HepG2 (cell line): ENCODE measurements at regions not wholly inside any gene's neighbourhood (a gene's known extent, or its start where the extent isn't known, plus 50 kb on each side); places are given as distances from the start of the nearest gene placed in this dataset.

Experiments used
- ATAC-seq: fragments of 200-7000 bp; cut with Tn5 transposase; 3 replicates; pipeline ENCODE4 v1.9.1; 2020; ENCODE audit warnings: mild to moderate bottlenecking, moderate library complexity
- BruUV-seq: library from RNA; stranded (reverse); fragments of 400-500 nt; replicated peaks from 2 replicates; lab custom pipeline; 2021; lab: Mats Ljungman, UMichigan
- CTCF ChIA-PET: fragments of 300-600 bp; formaldehyde crosslinking; extraction: SDS; loops from one replicate; lab custom pipeline; 2021; ENCODE audit warnings: low total read pairs, inconsistent platforms, low intra/inter-chr PET ratio; lab: Yijun Ruan, JAX
- POLR2A ChIA-PET: fragments of 350-600 bp; sonication (Branson Sonifier 250); formaldehyde crosslinking; loops from one replicate; lab custom pipeline; 2020; ENCODE audit warnings: antibody characterized with exemption, inconsistent platforms; lab: Yijun Ruan, JAX
- DNase-seq: peaks from one replicate; pipeline ENCODE4 v3.0.0-alpha.2; 2015; ENCODE audit warnings: low spot score
- FAIRE-seq: peaks from 3 replicates; lab custom pipeline; 2011; peaks lifted over from hg19 to GRCh38; lab: Jason Lieb, UNC
- H2AFZ ChIP-seq: one replicate; pipeline ENCODE4 v1.6.1; 2011; ENCODE audit warnings: low read length, inconsistent platforms
- H3K27ac ChIP-seq: fragments of 300-600 bp; 3 replicates; pipeline ENCODE4 v1.8.0; 2011; ENCODE audit warnings: mixed run types, mild to moderate bottlenecking, mixed read lengths, low read length, inconsistent platforms; ENCODE audit not compliant: insufficient read depth; ENCODE audit errors: extremely low read length
- H3K27me3 ChIP-seq, 2 experiments: fragments of 200-600 bp in 1 of 2; 2 replicates in 1 of 2; 3 replicates in 1 of 2; pipeline versions ENCODE4 v1.6.0 to v1.8.0; 2011; ENCODE audit warnings: low read length in 2 of 2, mild to moderate bottlenecking in 2 of 2, moderate library complexity in 2 of 2, inconsistent platforms in 1 of 2; ENCODE audit not compliant: insufficient read depth in 2 of 2, control insufficient read depth in 1 of 2
- H3K36me3 ChIP-seq, 2 experiments: fragments of 200-600 bp in 1 of 2; replicated peaks in 1 of 2; 2 replicates in 1 of 2; 3 replicates in 1 of 2; pipeline versions ENCODE4 v1.5.1 to v1.8.0; 2011; ENCODE audit warnings: low read length in 2 of 2, inconsistent platforms in 1 of 2; ENCODE audit not compliant: insufficient read depth in 2 of 2, control insufficient read depth in 1 of 2
- H3K4me1 ChIP-seq: 2 replicates; pipeline ENCODE4 v1.5.1; 2012; ENCODE audit warnings: low read length, inconsistent platforms; ENCODE audit not compliant: insufficient read depth
- H3K4me2 ChIP-seq: 2 replicates; pipeline ENCODE4 v1.6.0; 2011; ENCODE audit warnings: low read depth, low read length, inconsistent platforms
- H3K4me3 ChIP-seq, 3 experiments: fragments of 200-600 bp in 1 of 3; sonication (generic), shearing (Covaris generic) in 1 of 3; replicated peaks in 1 of 3; 2 replicates each; pipeline ENCODE4 v1.5.1; 2011 to 2016; ENCODE audit warnings: low read length in 3 of 3, inconsistent platforms in 2 of 3, low read depth in 2 of 3, mild to moderate bottlenecking in 2 of 3, control low read depth in 1 of 3, mixed read lengths in 1 of 3; ENCODE audit not compliant: insufficient read depth in 1 of 3
- H3K79me2 ChIP-seq: one replicate; pipeline ENCODE4 v1.6.1; 2011; ENCODE audit warnings: low read length, inconsistent platforms; ENCODE audit not compliant: insufficient read depth
- H3K9ac ChIP-seq: 2 replicates; pipeline ENCODE4 v1.6.0; 2011; ENCODE audit warnings: mild to moderate bottlenecking, low read depth, low read length, inconsistent platforms; ENCODE audit not compliant: insufficient read depth
- H3K9me3 ChIP-seq: 2 replicates; pipeline ENCODE4 v1.5.1; 2012; ENCODE audit warnings: mild to moderate bottlenecking, low read length
- H4K20me1 ChIP-seq: 2 replicates; pipeline ENCODE4 v1.6.0; 2011; ENCODE audit warnings: inconsistent platforms, mild to moderate bottlenecking, low read length, moderate library complexity; ENCODE audit not compliant: insufficient read depth
- CREBL2 ChIP-seq: sonication (generic); formaldehyde crosslinking; IDR thresholded peaks from 2 replicates; pipeline ENCODE4 v1.8.1; 2023; ENCODE audit warnings: missing genetic modification reagents, mild to moderate bottlenecking, borderline replicate concordance
- HOXD1 ChIP-seq: sonication (generic); formaldehyde crosslinking; IDR thresholded peaks from 2 replicates; pipeline ENCODE4 v1.5.0; 2020; ENCODE audit warnings: missing genetic modification reagents
- JDP2 ChIP-seq: sonication (generic); formaldehyde crosslinking; IDR thresholded peaks from 2 replicates; pipeline ENCODE4 v1.8.1; 2022; ENCODE audit warnings: missing genetic modification reagents, borderline replicate concordance
- MIXL1 ChIP-seq: IDR thresholded peaks from 2 replicates; pipeline ENCODE4 v1.6.1; 2016
- POGZ ChIP-seq: sonication (generic); formaldehyde crosslinking; IDR thresholded peaks from 2 replicates; pipeline ENCODE4 v1.4.0; 2020; ENCODE audit warnings: mild to moderate bottlenecking, missing genetic modification reagents
- RFXANK ChIP-seq: IDR thresholded peaks from 2 replicates; pipeline ENCODE4 v1.6.1; 2016
- SMYD3 ChIP-seq: sonication (generic); formaldehyde crosslinking; IDR thresholded peaks from 2 replicates; pipeline ENCODE4 v1.8.1; 2023; ENCODE audit warnings: mild to moderate bottlenecking, missing genetic modification reagents
- SRSF4 ChIP-seq: fragments of 200-400 bp; formaldehyde crosslinking; IDR thresholded peaks from one replicate; pipeline ENCODE4 v1.6.1; 2018; ENCODE audit warnings: mild to moderate bottlenecking, low read depth, low read length, moderate library complexity; ENCODE audit not compliant: poor library complexity, severe bottlenecking
- ZNF33A ChIP-seq: sonication (generic); formaldehyde crosslinking; IDR thresholded peaks from 2 replicates; pipeline ENCODE4 v1.5.1; 2020; ENCODE audit warnings: missing genetic modification reagents, mild to moderate bottlenecking, moderate library complexity, borderline replicate concordance
- ZNF34 ChIP-seq: sonication (generic); formaldehyde crosslinking; IDR thresholded peaks from 2 replicates; pipeline ENCODE4 v1.4.0; 2020; ENCODE audit warnings: mild to moderate bottlenecking, missing genetic modification reagents, borderline replicate concordance
- ZUFSP ChIP-seq: sonication (generic); formaldehyde crosslinking; IDR thresholded peaks from 2 replicates; pipeline ENCODE4 v1.9.0; 2021; ENCODE audit warnings: missing genetic modification reagents, mild to moderate bottlenecking, borderline replicate concordance
- WGBS: methylation state at CpG from one replicate; pipeline ENCODE4 v1.1.6; 2017; ENCODE audit warnings: low lambda C conversion rate; 5-methylcytosine and 5-hydroxymethylcytosine counted together
- in situ Hi-C: cut with HindIII; loops from 2 replicates; pipeline ENCODE4 v1.10.0; 2017; ENCODE audit warnings: low pct_unique_long_range_greater_than_20kb; ENCODE audit not compliant: extremely low pct_ligation_motif_present
- intact Hi-C: fragments of 100-400 bp; cut with micrococcal nuclease; formaldehyde crosslinking; loops from one replicate; pipeline ENCODE4 v1.10.0; 2022; ENCODE audit not compliant: unreplicated experiment

DNA sequence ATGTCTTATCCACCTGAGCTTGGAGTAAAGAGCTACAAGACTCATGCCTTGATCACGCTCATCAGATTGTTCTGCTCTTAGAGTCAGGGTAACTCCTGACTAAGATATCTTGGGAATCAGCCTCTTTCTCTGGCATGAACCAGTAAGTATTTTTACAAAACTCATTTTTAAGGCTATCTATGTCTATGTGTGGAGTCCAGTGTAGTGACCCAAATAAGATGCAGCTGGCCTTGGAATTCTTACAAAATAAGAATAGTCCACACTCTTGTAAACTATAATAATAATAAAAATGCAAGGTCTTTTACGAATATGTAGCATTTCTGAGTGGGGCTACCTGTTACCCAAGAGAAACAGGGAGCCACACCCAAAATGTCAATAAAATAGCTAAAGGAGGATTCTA is 498.3 kb upstream of the SYT4 start:
- Histone ChIP-seq H3K9me3 (peaks cover 92% of the 10 kb centered on the region), H3K27ac (no peak overlapping the region)
- TF ChIP-seq SMYD3 (CRISPR knock-in tag) (no peak), SRSF4 (no peak), JDP2 (CRISPR knock-in tag) (no peak), ZNF33A (CRISPR knock-in tag) (no peak), ZUFSP (no peak), POGZ (CRISPR knock-in tag) (no peak), ZNF34 (CRISPR knock-in tag) (no peak), CREBL2 (CRISPR knock-in tag) (no peak), HOXD1 (CRISPR knock-in tag) (no peak), RFXANK (CRISPR knock-in tag) (no peak), MIXL1 (no peak)
- TF ChIP-seq, all 625 proteins: peak for 0
- H3K27me3 ChIP-seq = no peaks in the 10 kb centered on the region
- ATAC-seq = no peak
- H3K4me2 ChIP-seq = no peak overlapping the region
- no peaks in the 10 kb centered on the region for H3K36me3 ChIP-seq
- FAIRE-seq = no peak
- POLR2A ChIA-PET = no interaction called here
- H3K79me2 ChIP-seq = no peaks in the 10 kb centered on the region
- H4K20me1 ChIP-seq = no peaks in the 10 kb centered on the region
- in situ Hi-C loops = no loop called here
- no peaks in the 10 kb centered on the region for H3K4me1 ChIP-seq
- no peak overlapping the region for H3K4me3 ChIP-seq
- no peak overlapping the region for H2AFZ ChIP-seq
- no peak for DNase-seq
- intact Hi-C loops = no loop called here
- CTCF ChIA-PET = no interaction called here
- H3K9ac ChIP-seq = no peak overlapping the region
- no TSS peak for BruUV-seq
- WGBS = 19% methylated on average over 2 of the region's 2 CpGs
